ENCODE measurements at regions not wholly inside any gene's neighbourhood (a gene's known extent, or its start where the extent isn't known, plus 50 kb on each side); places are given as distances from the start of the nearest gene placed in this dataset.

- TF ChIP-seq ZBTB7A (CRISPR knock-in tag; IDR thresholded peaks at IDR 0.05) (no peak), SKIL (CRISPR knock-in tag; IDR thresholded peaks at IDR 0.05; ENCODE audit: borderline replicate concordance) (no peak)
Measured at GRCh38 chr7:88637795-88638194, 121.7 kb upstream of the ZNF804B start.
